Psoas muscle (tissue), 7 donors: ENCODE measurements at regions not wholly inside any gene's neighbourhood (a gene's known extent, or its start where the extent isn't known, plus 50 kb on each side); places are given as distances from the start of the nearest gene placed in this dataset.
"Not testable (repeated sequence)": the region's sequence is repeated elsewhere in the genome, so short reads cannot be mapped to it uniquely, and the experiment has no call there.

ENCODE experiments used
- ATAC-seq, 4 donors: fragments of 200-7000 bp; cut with Tn5 transposase; one replicate each; pipeline ENCODE4 v1.9.1; 2020; ENCODE audit warnings: moderate library complexity in 3 of 4, mild to moderate bottlenecking in 2 of 4
- DNase-seq, 2 donors: peaks; one replicate each; pipeline ENCODE4 v3.0.0-alpha.2; 2020
- H3K27ac ChIP-seq: fragments of 200-600 bp; one replicate; pipeline ENCODE4 v1.8.0; 2022
- H3K27me3 ChIP-seq, 3 donors: fragments of 200-600 bp in 1 of 3; one replicate each; pipeline versions ENCODE4 v1.6.1 to v1.8.0; 2013 to 2022; ENCODE audit warnings: low read length in 2 of 3, mild to moderate bottlenecking in 2 of 3, moderate library complexity in 1 of 3; ENCODE audit not compliant: insufficient read depth in 3 of 3
- H3K36me3 ChIP-seq, 2 donors: fragments of 200-600 bp in 1 of 2; one replicate each; pipeline versions ENCODE4 v1.6.1 to v1.8.0; 2013 to 2022; ENCODE audit warnings: low read depth in 1 of 2, mild to moderate bottlenecking in 1 of 2, moderate library complexity in 1 of 2; ENCODE audit not compliant: insufficient read depth in 1 of 2
- H3K4me1 ChIP-seq: fragments of 200-600 bp; one replicate; pipeline ENCODE4 v1.8.0; 2022
- H3K4me3 ChIP-seq: fragments of 200-600 bp; one replicate; pipeline ENCODE4 v1.8.0; 2022; ENCODE audit warnings: mild to moderate bottlenecking
- H3K9me3 ChIP-seq: fragments of 200-600 bp; one replicate; pipeline ENCODE4 v1.8.0; 2022
- WGBS, 3 donors: extraction: QIAGEN DNeasy Blood & Tissue Kit; methylation state at CpG; one replicate each; pipeline versions ENCODE4 v1.1.6 to v1.1.7; 2013; 5-methylcytosine and 5-hydroxymethylcytosine counted together
- intact Hi-C, 2 donors: fragments of 100-400 bp; cut with DNase I; formaldehyde crosslinking; loops; one replicate each; pipeline versions ENCODE4 v1.11.0 to v1.14.2; 2022
- TF ChIP-seq, protein P1 (sequence below): fragments of 200-600 bp; IDR thresholded peaks from one replicate; pipeline ENCODE4 v1.8.0; 2022; ENCODE audit warnings: antibody characterized with exemption
- donor health status: healthy with polysubstance abuse.
- donor health status: DM: no; HTN: no; CAD: no; lungs with moderate emphysema.
- donor health status: Bipolar disorder and iron deficiency.
- donor health status: healthy.
- donor health status: DM: yes; HTN: yes; CAD: no.
- donor health status: DM: no; HTN: no; CAD: no.
- donor health status: DM: yes; HTN: yes; CAD: no.

DNA sequence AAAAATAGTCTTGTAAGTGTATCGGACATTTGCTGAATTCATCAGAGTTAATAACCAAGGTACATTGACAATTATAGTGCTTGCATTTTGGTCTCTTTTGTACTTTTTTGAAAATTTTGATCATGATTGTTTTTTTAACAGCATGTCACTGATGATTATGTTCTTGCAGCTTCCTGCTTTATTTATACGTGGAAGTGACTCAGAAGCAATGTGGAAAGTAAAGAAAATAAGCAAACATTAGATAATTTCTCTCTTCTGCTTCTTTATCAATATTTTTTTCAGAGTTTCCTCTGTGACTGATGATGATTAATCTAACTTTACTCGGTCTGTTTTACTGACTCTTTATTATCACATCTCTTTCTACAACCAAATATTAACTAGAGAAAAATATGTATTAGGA, 1351.9 kb downstream of the REEP3 start:
- 63 to 73% (median 67%) methylated on average over 3 of the region's 3 CpGs for WGBS, 3 donors
- no peaks in the 10 kb centered on the region for H3K27me3 ChIP-seq
- ATAC-seq: no peak
- DNase-seq: no peak
- intact Hi-C loops: no loop called here
- no peaks in the 10 kb centered on the region for H3K4me1 ChIP-seq
- H3K27ac ChIP-seq: no peak overlapping the region
- H3K4me3 ChIP-seq: no peak overlapping the region
- H3K36me3 ChIP-seq: no peaks in the 10 kb centered on the region
- H3K9me3 ChIP-seq: no peaks in the 10 kb centered on the region
- TF ChIP-seq, protein P1, sequence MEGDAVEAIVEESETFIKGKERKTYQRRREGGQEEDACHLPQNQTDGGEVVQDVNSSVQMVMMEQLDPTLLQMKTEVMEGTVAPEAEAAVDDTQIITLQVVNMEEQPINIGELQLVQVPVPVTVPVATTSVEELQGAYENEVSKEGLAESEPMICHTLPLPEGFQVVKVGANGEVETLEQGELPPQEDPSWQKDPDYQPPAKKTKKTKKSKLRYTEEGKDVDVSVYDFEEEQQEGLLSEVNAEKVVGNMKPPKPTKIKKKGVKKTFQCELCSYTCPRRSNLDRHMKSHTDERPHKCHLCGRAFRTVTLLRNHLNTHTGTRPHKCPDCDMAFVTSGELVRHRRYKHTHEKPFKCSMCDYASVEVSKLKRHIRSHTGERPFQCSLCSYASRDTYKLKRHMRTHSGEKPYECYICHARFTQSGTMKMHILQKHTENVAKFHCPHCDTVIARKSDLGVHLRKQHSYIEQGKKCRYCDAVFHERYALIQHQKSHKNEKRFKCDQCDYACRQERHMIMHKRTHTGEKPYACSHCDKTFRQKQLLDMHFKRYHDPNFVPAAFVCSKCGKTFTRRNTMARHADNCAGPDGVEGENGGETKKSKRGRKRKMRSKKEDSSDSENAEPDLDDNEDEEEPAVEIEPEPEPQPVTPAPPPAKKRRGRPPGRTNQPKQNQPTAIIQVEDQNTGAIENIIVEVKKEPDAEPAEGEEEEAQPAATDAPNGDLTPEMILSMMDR: no peak

DNA sequence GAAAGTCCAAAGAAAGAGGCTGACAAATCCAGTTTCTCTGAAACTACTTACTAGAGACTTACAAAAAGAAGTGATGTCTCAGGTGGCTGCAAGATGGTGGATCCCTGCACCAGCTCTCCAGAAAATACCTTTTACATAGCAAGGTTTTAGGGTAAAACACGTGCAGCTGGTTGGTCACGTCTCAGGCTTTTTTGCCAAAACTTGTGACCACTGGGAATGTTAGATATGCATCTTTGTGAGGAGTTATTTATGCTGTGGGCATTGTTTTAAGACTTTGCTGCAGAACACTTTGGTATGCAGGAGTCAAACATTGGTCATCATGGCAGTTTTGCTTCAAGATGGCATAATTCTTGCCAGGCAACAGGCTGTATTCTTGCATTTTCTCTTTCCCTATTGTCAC, 1352.8 kb downstream of the REEP3 start:
- DNase-seq (no peak), ATAC-seq (no peak)
- intact Hi-C loops: no loop called here
- Histone ChIP-seq H3K9me3 (no peaks in the 10 kb centered on the region), H3K36me3 (no peaks in the 10 kb centered on the region), H3K27ac (no peak overlapping the region), H3K4me1 (no peaks in the 10 kb centered on the region), H3K27me3 (no peaks in the 10 kb centered on the region), H3K4me3 (no peak overlapping the region)
- WGBS, 3 donors: 60 to 67% (median 66%) methylated on average over 2 of the region's 2 CpGs
- TF ChIP-seq, protein P1: no peak

DNA sequence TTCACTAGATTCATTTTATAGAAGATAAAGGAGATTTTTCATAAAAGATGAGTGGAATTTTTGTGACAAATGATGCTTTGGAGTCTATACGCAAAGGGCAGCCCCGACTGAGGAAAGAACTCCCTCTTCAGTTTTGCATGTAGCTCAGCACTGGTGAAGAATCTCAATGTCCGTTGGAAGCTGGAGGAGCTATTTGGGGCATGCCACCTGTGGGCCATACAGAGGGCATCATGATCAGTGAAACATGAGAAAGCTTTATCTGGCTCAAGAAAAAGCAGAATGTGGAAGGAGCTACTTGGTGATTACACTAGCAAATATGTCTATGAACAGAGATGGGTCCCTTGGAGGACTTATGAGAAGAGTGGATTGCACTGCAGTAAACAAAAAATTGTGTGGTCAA, 1359.3 kb downstream of the REEP3 start:
- Histone ChIP-seq H3K9me3 (peaks cover 3% of the 10 kb centered on the region), H3K4me1 (no peaks in the 10 kb centered on the region), H3K36me3 (no peaks in the 10 kb centered on the region), H3K4me3 (no peak overlapping the region), H3K27ac (no peak overlapping the region), H3K27me3 (no peaks in the 10 kb centered on the region)
- 83 to 85% (median 84%) methylated on average over 3 of the region's 3 CpGs for WGBS, 3 donors
- intact Hi-C loops: no loop called here
- TF ChIP-seq, protein P1: no peak
- ATAC-seq: no peak
- no peak for DNase-seq

DNA sequence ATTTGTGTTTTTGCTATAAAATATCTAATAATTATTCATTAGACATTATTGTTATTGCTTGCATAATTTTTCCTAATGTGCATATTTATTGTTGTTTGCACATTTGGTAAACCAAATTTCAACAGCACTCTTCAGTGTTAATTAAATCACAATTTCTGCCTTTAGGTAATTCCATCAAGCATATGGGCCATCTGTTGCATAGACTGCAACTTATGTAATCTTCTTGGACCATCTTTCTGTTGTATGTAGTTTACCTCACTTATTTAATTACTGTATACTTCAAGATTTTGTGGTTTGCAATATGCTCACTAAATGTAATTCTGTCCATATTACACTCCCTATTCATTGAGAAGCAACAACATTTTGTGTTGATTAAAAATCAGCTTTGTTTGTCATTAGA, 1360.1 kb downstream of the REEP3 start:
- H3K9me3 ChIP-seq: peaks cover 3% of the 10 kb centered on the region
- no peak overlapping the region for H3K4me3 ChIP-seq
- ATAC-seq: no peak
- no peaks in the 10 kb centered on the region for H3K4me1 ChIP-seq
- no peaks in the 10 kb centered on the region for H3K27me3 ChIP-seq
- H3K27ac ChIP-seq: no peak overlapping the region
- TF ChIP-seq, protein P1: no peak
- no peak for DNase-seq
- H3K36me3 ChIP-seq: no peaks in the 10 kb centered on the region
- intact Hi-C loops: no loop called here

DNA sequence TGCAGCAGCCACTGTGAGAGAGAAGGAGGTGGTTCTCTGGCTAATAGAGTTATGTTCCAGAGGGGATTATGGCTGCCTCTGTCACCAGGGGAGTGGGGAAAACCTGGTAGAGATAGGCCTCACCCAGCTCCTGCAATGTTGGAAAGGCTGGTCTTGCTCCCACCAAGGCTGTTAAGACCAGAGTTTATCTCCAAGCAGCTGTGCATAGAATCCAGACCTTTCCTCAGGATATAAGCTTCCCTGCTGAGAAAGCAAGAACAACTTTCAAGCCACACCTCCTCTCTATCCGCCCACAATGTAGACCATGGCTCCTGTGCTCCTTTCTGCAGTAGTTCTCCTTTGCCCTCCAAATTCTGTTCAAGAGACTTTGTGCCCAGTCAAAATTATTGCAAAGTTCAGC, 1375.4 kb downstream of the REEP3 start:
- 85 to 100% (median 96%) methylated on average over 1 of the region's 1 CpG for WGBS, 3 donors
- no peak for ATAC-seq
- TF ChIP-seq, protein P1: no peak
- H3K4me1 ChIP-seq: no peaks in the 10 kb centered on the region
- no peaks in the 10 kb centered on the region for H3K27me3 ChIP-seq
- peaks cover 8% of the 10 kb centered on the region for H3K9me3 ChIP-seq
- no peak overlapping the region for H3K27ac ChIP-seq
- no peaks in the 10 kb centered on the region for H3K36me3 ChIP-seq
- DNase-seq: no peak
- intact Hi-C loops: no loop called here
- H3K4me3 ChIP-seq: no peak overlapping the region

DNA sequence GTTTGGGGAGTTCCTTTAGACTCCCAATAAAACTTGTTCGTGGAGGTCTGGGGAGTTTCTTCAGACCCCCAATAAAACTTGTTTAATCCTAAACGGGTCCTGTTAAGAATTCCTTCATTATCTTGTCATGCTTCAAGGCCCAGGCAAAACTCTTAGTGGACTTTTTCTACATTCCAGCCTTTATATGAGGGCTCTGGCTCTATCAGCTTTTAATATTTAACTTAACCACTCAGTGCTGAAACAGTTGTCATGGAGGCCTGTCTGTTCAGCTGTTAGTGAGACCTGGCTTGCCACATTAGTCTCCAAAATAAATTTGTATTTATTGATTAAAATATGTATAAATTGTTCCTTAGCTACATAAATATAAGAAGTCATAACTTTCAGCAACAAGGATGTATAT, 1385.1 kb downstream of the REEP3 start:
- intact Hi-C loops, ATAC-seq: not testable (repeated sequence)
- WGBS, 3 donors: 25 to 33% (median 32%) methylated on average over 2 of the region's 2 CpGs

DNA sequence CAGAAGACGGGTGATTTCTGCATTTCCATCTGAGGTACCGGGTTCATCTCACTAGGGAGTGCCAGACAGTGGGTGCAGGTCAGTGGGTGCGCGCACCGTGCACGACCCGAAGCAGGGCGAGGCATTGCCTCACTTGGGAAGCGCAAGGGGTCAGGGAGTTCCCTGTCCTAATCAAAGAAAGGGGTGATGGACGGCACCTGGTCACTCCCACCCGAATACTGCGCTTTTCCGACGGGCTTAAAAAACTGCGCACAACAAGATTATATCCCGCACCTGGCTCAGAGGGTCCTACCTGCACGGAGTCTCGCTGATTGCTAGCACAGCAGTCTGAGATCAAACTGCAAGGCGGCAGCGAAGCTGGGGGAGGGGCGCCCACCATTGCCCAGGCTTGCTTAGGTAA, 1403.1 kb downstream of the REEP3 start:
- intact Hi-C loops, H3K4me1 ChIP-seq, H3K27ac ChIP-seq, ATAC-seq, H3K27me3 ChIP-seq, H3K9me3 ChIP-seq, H3K4me3 ChIP-seq, H3K36me3 ChIP-seq: not testable (repeated sequence)
- WGBS, 3 donors: 51 to 76% (median 57%) methylated on average over 20 to 21 of the region's 21 CpGs
- DNase-seq: peak in 1 of 2 donors; percentile 4

More for the DNA sequence above, 1385.1 kb downstream of the REEP3 start:
- H3K27me3 ChIP-seq, DNase-seq, H3K27ac ChIP-seq, H3K36me3 ChIP-seq, H3K9me3 ChIP-seq, H3K4me1 ChIP-seq, H3K4me3 ChIP-seq: not testable (repeated sequence)
